ENCODE measurements at regions not wholly inside any gene's neighbourhood (a gene's known extent, or its start where the extent isn't known, plus 50 kb on each side); places are given as distances from the start of the nearest gene placed in this dataset.

- no peak for DNase-seq
Measured at GRCh38 chr6:56766139-56766805, 123.6 kb upstream of the DST start.

DNA sequence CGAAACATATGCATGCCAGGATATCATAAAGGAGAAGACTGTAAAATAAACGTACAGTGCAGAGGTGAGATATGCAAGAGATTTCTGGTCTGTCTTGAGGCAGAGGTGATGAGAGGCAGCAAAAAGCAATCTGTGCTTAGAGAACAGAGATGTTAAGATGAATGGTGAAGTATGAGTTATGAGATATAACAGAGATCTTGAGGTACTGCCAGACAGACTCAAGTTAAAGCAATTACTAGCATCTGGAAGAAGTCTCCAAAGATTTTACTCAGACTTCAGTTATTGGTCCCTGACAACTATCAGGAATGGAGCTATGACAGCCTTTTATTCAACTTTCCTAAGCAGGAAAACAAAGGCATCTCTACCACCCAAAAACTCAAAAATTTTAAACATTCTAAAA, 122.8 kb upstream of the DST start:
- no peak for DNase-seq

DNA sequence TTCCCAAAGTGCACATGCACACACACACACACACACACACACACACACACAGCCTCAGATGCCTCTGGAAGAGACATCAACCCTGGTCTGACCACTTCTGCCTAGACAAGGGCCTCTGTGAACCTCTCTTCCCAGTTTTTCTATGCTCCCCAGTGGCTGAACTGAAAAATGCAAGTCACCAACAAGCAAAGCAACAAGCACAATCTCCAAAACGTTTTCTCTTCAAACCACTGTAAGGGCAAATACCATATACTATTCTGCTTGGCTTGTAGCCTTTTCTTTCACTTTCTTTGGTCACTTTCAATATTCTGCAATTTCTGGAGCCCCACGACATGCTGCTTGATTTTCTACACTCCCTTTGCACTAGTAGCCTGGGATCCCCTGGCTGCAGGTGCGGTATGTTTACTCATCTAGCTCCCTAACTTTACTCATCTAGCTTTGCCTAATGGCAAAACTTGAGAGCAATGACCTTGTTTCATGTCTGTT, 121.4 kb upstream of the DST start:
- peak; percentile 65 for DNase-seq

DNA sequence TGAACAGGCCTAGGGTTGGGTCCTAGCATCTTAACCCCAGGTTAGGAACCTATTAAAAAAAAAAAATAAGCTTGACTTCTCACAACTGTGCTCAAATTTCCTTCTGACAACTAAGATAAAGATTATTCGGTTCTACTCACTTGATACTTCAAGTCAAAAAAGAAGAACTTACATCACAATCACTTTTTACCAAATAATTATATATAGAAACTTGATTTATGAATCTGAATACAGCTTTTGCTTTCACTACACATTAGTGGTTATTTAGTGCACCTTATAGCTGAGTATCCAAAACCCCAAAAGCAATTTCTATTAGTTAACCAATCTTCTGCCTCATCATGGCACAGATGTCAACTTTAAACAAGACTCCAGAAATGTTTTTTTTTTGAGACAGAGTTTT, 119.0 kb upstream of the DST start:
- DNase-seq: no peak

GRCh38 chr6:56760842-56761241, 118.2 kb upstream of the DST start:
- no peak for DNase-seq

DNA sequence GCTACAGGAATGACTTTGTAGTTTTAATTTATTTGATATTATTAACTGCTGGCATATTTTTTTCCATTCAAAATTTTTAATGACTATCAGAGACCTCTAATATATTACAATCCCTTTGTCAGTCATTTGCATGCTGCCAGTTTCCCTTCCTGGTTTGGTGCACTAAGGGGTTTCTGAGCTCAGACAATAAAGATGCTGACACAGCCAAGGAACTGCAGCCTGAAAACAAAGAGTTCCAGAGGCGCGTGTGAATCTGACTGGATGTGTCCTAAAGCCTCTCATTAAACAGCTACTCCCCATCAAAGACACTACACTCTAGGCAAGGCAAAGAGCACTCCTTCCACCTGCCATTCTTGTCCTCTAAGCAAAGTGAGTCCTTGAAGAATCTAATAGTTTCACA, 116.8 kb upstream of the DST start:
- no peak for DNase-seq

DNA sequence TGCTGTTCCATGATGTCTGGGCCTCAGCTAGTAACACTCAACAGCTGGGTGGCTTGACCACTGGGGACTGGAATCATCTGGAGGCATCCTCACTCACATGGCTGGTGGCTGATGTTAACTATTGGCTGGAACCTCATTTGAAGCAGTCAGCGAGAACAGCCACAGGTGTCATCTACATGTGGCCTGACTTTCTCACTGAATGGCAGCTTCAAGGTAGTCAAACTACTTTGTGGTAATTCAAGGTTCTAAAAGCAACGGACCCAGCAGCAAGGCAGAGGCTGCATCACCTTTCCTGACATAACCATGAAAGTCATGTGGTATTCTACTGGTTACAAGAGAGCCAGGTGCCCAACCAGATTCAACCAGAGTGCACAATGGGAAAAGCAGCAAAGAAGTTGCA, 115.9 kb upstream of the DST start:
- no peak for DNase-seq

- no peak for DNase-seq
Measured at GRCh38 chr6:56758120-56758519, 115.4 kb upstream of the DST start.

DNA sequence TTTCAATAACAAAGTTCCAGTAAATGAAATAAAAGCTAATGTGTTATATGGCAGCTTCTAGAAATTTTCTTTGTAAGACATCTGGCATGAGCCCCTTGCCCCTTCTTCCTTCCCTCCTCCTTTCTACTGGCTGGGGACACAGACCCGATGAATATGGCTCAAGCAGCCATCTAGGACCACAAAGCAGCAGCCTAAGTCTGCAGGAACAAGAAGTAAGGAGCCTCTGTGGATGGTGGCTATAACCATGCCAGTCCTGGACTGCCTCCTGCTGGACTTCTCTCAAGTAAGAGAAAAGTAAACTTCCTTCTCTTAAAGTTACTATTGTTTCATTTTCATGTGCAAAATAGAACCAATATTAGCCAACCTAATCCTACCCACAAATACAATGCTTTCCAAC, 114.9 kb upstream of the DST start:
- peak; percentile 70 for DNase-seq

- no peak for DNase-seq
Measured at GRCh38 chr6:56756791-56757587, 114.3 kb upstream of the DST start.

DNA sequence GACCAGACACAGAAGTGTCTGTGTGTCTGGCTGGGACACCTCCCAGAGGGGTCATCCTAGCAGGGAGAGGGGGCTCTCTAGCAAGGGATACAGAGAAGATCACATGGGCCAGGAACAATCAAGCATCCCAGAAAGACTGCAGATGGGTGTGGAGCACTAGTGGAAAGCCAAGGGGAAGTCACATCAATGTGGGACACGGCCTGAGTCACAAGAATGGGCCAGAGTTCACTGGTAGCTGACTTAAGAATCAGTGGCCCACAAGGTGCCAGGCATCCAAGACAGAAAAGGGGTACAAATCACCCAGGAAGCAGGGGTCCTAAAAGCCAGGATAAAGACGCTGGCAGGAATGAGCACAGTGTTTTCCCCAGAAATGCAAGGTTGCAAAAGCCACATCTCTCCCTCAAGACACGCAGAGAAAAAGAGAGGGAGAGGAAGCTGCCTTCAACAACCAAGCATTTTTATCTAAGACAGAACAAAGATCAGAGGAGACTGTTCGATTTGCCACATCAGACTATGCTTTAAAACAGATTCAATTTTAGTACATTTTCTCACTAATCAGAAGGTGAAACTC, 113.6 kb upstream of the DST start:
- DNase-seq: no peak

- no peak for DNase-seq
Measured at GRCh38 chr6:56755040-56755439, 112.4 kb upstream of the DST start.

GRCh38 chr6:56753811-56754210, 111.1 kb upstream of the DST start:
- DNase-seq: peak; percentile 62

DNA sequence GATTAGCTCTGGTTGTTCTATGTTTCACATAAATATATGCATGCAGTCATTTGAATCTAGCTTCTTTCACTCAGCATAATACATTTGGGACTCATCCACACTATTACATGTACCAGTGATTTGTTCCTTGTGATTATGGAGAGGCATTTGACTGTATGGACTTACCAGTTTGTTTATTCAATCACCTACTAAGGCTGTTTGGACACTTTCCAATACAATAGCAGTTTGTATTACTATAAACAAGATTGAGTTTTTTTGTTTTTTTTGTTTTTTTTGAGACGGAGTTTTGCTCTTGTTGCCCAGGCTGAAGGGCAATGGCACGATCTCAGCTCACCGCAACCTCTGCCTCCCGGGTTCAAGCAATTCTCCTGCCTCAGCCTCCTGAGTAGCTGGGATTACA, 109.8 kb upstream of the DST start:
- no peak for DNase-seq

- no peak for DNase-seq
Measured at GRCh38 chr6:56752009-56752408, 109.3 kb upstream of the DST start.

DNA sequence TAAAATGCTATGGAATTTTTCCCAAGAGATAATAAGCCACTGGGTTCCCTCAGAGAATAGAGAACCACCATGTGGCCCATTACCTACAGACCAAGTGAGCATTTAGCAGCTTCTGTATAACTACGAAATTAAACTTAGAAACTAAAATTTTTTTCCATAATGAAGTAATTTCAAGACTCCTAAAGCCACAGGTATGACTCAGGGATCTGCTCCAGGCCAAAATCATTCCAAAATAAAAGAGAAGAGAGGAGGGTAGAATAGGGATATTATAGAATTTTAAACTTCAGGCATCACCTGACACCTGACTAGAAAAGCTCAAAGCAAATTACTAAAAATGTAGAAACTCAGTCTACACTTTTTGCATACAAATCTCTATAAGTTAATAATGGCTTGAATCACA, 108.9 kb upstream of the DST start:
- no peak for DNase-seq

- no peak for DNase-seq
Measured at GRCh38 chr6:56750686-56751085, 108.0 kb upstream of the DST start.

GRCh38 chr6:56749632-56750151, 107.0 kb upstream of the DST start:
- no peak for DNase-seq

GRCh38 chr6:56746767-56747504, 104.2 kb upstream of the DST start:
- DNase-seq: no peak

GRCh38 chr6:56745971-56746370, 103.3 kb upstream of the DST start:
- DNase-seq: no peak

GRCh38 chr6:56745081-56745480, 102.4 kb upstream of the DST start:
- no peak for DNase-seq

DNA sequence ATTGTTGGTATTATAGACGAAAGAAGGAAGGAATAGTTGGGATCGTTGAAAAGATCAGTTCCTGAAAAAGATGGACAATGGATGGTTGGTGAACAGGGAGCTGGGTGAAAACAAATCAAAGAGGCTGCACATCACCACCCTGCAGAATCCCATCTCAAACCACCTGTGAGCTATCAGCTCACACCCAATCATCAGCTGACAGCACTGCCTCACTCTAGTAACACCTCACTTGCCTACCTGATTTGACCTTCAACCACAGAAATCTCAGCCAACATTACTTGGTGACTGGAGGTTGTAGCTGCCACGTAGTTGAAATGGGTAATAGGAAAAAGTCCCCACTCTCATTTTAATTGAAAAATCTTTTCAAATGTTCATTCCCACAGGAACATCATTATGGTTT, 101.8 kb upstream of the DST start:
- no peak for DNase-seq

- DNase-seq: no peak
Measured at GRCh38 chr6:56742122-56742791, 99.6 kb upstream of the DST start.
